Fibroblast of upper back skin (primary cell): ENCODE measurements at regions not wholly inside any gene's neighbourhood (a gene's known extent, or its start where the extent isn't known, plus 50 kb on each side); places are given as distances from the start of the nearest gene placed in this dataset.

ENCODE experiments used
- DNase-seq: peaks from one replicate; pipeline ENCODE4 v3.0.0-alpha.2; 2013

DNA sequence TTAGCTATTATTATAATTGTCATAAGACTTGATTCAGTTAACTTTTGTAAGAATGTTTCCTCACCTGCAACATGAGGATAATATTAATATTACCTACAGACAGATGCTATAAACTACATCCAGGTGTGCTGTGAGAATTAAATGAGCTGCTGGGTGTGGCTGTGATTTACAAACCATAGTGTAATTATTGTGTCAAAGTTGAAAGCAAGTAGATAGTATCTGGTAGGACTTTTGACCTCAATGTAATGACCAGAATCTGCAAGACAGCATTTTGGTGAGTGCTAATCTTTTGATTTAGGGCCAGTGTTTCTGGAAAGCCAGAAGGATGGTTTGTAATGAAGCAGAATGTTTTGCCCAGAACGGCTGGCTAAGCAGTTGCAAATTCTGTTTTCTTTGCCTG lies 162.5 kb downstream of the TRMT11 start:
- no peak for DNase-seq

DNA sequence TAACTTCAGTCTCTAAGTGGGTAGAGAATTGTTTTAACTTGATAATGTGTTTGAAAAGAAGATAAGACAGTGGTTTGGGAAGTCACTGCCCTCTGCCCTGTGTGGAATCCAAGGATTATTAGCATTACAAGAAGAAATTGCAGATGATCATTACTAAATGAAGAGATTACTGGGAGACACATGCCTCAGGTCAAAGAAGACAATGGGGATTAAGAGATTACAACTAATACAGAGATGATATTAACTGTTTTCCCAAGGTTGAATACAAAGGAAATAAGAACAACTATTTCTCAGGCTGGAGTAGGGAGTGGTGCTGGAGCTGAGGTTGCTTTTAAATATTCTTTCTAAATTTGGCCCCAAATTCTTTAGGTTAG lies 166.0 kb downstream of the TRMT11 start:
- no peak for DNase-seq

GRCh38 chr6:126153661-126154060 lies 167.3 kb downstream of the TRMT11 start:
- peak; percentile 60 for DNase-seq

- DNase-seq, result no peak
Observed at GRCh38 chr6:126156973-126157372, 170.6 kb downstream of the TRMT11 start.

- DNase-seq, result peak; percentile 30
Observed at GRCh38 chr6:126167726-126168125, 172.2 kb upstream of the CENPW start.

DNA sequence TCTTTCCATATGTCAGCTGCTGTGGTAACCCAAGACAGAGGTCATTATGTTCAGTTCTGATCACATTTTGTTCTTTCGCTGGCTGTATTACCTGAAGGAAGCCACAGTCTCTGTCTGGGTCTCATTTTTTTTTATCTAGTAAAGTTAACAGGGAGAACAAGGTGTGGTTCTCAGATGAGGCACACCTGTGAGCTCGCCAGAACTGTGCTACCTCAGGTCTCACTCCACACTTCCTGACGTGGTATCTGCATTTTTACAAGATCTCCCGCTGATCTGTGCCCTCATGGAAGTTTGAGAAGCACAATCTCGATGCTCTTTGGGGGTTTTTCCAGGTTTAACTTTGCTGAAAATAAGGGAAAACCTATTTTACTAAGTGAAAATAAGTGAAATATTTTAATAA lies 169.5 kb upstream of the CENPW start:
- DNase-seq, result no peak

DNA sequence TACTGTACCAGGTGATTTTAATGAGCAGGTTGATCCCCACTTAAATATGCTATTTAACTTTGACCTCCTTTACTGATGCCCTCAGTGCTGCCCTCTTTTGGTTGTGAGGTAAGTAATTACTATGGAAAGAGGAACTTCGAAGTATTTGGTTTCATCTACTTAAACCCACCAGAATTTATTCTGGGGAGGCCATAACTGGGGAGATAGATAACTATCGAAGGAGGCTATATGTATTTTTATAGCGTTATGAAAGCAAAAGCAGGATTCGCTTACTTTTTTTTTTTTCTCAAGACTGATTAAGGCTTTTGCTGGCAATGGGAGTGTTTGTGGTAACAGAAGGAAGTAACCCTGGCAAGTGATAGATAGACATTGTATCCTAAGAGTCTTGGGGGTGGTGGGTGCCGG lies 168.9 kb upstream of the CENPW start:
- peak; percentile 22 for DNase-seq

DNA sequence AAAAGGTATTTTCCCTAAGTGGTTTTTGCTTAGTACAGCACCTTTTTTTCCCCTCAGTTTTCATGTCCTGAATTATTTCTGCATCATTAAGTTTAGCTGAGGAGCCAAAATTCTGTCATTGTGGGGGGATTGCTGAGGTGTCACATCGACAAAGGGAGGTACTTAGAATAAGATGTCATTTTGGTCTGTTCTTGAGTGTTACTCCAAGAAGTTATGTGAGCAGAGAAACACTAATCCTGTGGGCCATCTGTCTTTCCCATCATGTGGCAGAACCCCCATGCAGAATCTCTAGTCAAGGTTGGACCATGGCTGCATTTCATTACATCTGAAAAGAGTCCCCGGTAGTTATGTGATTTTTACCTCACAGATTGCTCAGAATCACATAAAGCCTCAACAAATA lies 167.8 kb upstream of the CENPW start:
- DNase-seq, result no peak

DNA sequence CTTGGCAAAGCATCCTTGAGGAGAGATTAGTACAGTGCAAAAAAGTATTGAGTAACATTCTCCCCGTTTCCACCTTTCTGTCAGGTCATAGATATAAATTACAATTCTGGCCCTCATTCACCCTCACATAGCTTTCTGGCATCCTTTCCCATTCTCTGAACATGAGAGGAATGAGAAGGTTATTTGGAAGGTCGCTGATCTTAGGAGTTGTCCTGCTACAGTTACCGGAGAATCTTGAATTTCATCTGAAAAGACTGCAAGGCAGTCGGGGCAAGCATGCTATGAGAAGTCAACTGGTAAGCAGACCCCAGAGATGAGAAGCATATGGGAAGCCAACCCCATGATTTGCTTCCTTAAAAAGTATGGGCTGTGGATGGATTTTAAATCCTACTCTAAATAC lies 166.7 kb upstream of the CENPW start:
- peak; percentile 35 for DNase-seq

- DNase-seq, result no peak
Observed at GRCh38 chr6:126174697-126175096, 165.2 kb upstream of the CENPW start.

GRCh38 chr6:126175251-126175650 lies 164.7 kb upstream of the CENPW start:
- DNase-seq, result peak; percentile 13

GRCh38 chr6:126176282-126176681 lies 163.6 kb upstream of the CENPW start:
- peak; percentile 24 for DNase-seq

GRCh38 chr6:126180585-126180984 lies 159.3 kb upstream of the CENPW start:
- peak; percentile 88 for DNase-seq

- no peak for DNase-seq
Observed at GRCh38 chr6:126181173-126181741, 158.7 kb upstream of the CENPW start.

DNA sequence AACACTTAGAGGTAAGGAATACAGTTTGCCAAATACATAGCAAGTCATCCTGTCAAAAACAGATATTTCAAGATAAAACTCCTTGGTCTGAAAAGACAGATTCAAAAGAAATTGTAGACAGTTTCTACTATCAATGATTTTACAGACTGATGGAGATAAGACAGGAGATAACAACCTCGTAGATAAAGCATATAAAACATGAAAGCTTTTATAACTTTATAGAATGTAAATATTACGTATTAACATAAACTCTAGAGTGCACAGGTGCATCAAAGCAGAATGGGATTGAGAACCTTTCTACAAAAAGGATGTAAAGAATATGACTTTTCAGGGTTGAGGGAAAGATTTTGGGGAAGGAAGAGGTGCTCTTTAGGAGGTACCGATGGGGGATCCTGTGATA lies 158.0 kb upstream of the CENPW start:
- no peak for DNase-seq

DNA sequence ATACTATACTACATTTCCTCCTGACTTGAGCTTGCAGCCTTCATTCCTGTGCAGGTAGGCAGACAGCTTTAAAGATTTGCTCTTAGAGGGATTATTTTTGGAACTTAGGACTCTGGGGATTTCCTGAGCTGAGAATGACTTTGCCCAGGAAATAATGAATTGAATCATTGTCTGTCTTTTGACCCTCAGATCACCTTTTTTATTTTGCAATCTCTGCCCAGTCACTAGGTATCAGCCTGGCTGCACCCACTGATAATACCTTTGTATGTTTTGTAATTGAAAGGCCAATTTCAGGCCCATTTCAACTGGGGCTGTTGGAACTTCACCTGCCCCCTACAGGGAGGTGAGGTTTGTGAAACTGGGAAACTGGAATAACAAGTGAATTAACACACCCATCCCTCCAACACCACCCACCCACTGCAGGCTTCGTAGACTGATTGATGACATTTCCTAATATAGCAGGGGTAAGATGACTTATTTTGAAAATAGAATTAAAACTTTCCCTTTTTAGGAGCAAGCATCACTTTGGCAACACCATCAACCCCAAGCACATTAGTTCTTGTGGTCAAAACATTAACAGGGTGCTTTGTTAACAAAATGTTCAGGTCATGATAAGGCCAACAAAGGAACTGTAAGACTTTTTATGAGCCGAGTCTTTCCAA lies 157.1 kb upstream of the CENPW start:
- no peak for DNase-seq

DNA sequence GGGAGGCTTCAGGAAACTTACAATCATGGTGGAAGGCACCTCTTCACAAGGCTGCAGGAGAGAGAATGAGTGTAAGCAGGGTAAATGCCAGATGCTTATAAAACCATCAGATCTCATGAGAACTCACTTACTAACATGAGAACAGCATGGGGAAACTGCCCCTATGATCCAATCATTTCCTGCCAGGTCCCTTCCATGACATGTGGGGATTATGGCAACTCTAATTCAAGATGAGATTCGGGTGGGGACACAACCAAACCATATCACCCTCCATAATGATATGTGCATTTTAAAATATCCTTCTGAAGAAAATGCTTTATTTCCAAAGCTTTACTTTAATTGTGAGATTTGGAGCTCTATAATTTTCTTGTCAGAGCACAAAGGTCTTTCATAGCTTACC lies 154.1 kb upstream of the CENPW start:
- no peak for DNase-seq

GRCh38 chr6:126188279-126188909 lies 151.5 kb upstream of the CENPW start:
- DNase-seq, result peak; percentile 73

DNA sequence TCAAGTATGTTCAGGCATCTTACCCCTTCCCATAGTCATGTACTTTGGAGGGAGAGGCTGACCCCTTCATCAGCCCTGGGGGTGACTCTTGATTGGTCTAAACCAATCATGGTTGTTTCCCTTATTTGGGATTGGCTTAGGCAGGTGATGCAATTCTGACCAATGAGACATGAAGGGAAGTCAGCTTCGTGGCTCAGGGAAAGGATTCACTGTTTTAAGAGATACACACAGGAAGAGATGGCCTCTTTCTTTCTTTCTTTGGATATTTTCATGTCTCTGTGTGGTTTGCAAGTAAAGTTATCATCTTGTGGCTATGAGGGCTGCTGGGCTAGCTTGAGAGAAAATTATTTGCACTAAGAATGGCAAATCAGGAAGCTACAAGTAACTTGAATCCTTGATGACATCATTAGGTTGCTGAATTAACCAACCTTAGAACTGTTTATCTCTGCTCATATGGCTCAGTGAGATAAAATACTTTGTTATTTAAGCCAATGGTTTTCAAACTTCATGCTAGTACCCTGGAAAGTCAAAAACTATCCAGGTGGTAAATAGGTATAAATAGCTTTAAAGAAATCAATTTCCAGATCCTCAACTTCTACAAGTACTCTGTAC lies 144.2 kb upstream of the CENPW start:
- no peak for DNase-seq

- DNase-seq, result no peak
Observed at GRCh38 chr6:126198631-126199030, 141.3 kb upstream of the CENPW start.

DNA sequence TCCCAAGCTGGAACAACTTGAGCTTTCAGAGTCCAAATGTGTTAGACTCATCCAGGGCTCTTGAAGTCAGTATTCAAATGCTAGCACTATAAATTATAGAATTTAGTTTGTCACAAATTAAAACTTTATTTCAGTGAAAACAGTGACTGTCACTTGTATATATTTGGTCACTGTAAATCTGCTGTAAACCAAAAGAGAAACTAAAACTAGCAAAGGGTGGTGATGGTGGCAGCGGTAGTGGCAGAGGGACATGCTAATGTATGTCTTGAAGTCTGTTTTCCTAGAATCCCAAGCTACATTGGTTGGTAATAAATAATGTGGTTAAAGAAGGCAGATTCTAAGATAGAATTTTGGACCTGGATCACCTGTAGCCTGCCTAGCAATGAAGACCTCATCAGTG lies 140.4 kb upstream of the CENPW start:
- DNase-seq, result no peak

DNA sequence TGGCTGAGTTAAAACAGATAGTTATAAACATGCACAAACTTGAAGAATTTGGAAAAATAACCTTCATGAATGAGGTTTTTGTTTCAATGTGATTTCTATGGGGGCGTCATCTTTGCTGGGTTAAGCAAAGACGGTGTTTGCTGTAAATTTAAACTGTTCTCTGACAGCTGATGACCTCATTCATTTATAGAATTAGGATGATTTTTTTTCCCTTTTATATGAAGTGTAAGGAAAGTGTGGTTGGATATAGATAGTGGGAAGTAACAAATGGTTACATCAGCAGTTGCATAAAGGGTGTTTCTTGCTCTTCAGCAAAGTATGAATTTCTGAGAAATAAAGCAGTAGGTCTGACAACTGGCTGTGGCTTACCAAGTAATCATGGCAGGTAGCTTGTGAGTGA lies 137.2 kb upstream of the CENPW start:
- no peak for DNase-seq

DNA sequence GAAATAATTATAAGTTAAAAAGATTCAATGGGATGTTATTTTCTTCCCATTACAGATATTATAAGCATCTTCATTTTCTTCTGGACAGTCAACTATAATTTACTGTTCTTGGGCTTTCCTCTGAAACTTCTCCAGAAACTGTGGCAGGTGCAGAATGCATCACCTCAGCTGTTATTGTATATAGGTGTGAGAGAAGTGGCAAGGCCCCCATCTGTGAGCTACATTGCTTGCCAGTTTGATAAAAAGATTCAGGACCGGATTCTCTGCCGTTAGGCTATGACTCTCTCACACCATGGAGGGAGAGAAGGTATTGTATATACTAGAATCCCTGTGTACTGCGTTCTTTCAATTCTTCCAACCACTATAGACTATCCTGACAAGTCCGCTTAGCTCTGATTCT lies 135.8 kb upstream of the CENPW start:
- no peak for DNase-seq

GRCh38 chr6:126204598-126204997 lies 135.3 kb upstream of the CENPW start:
- DNase-seq, result no peak
